HG03575 (cell line): ENCODE measurements at regions not wholly inside any gene's neighbourhood (a gene's known extent, or its start where the extent isn't known, plus 50 kb on each side); places are given as distances from the start of the nearest gene placed in this dataset.

Experiments used
- ATAC-seq: cut with Tn5 transposase; IDR thresholded peaks from one replicate; pipeline ENCODE4 v1.9.1; 2021; ENCODE audit not compliant: unreplicated experiment, insufficient number of reproducible peaks, low FRiP score; ENCODE audit errors: extremely low read depth

GRCh38 chr3:70853161-70853944 is 540.9 kb upstream of the MDFIC2 start:
- ATAC-seq = no peak

GRCh38 chr3:70849911-70850699 is 537.7 kb upstream of the MDFIC2 start:
- no peak for ATAC-seq

- no peak for ATAC-seq
These were observed 527.9 kb upstream of the MDFIC2 start for GRCh38 chr3:70840106-70840870.

- no peak for ATAC-seq
These were observed 521.0 kb upstream of the MDFIC2 start for GRCh38 chr3:70833239-70833960.

- no peak for ATAC-seq
These were observed 520.4 kb upstream of the MDFIC2 start for GRCh38 chr3:70832834-70833205.

- no peak for ATAC-seq
These were observed 519.8 kb upstream of the MDFIC2 start for GRCh38 chr3:70832089-70832833.

- no peak for ATAC-seq
These were observed 516.7 kb upstream of the MDFIC2 start for GRCh38 chr3:70829092-70829491.

GRCh38 chr3:70824773-70825172 is 512.3 kb upstream of the MDFIC2 start:
- no peak for ATAC-seq

GRCh38 chr3:70824078-70824477 is 511.6 kb upstream of the MDFIC2 start:
- ATAC-seq = no peak

- no peak for ATAC-seq
These were observed 511.2 kb upstream of the MDFIC2 start for GRCh38 chr3:70823622-70824021.

- no peak for ATAC-seq
These were observed 510.2 kb upstream of the MDFIC2 start for GRCh38 chr3:70822669-70823068.

GRCh38 chr3:70821602-70822001 is 509.2 kb upstream of the MDFIC2 start:
- no peak for ATAC-seq

- ATAC-seq = no peak
These were observed 508.0 kb upstream of the MDFIC2 start for GRCh38 chr3:70820397-70820796.

GRCh38 chr3:70818145-70818544 is 505.7 kb upstream of the MDFIC2 start:
- ATAC-seq = no peak

- ATAC-seq = no peak
These were observed 503.9 kb upstream of the MDFIC2 start for GRCh38 chr3:70816346-70816745.

GRCh38 chr3:70815817-70816216 is 503.4 kb upstream of the MDFIC2 start:
- ATAC-seq = no peak

GRCh38 chr3:70813311-70813710 is 500.9 kb upstream of the MDFIC2 start:
- ATAC-seq = no peak

GRCh38 chr3:70811880-70812279 is 499.4 kb upstream of the MDFIC2 start:
- ATAC-seq = no peak
